Stimulated activated CD8-positive, alpha-beta memory T cell treated with anti-CD3 and anti-CD28 coated beads, Interleukin-12 subunit alpha, Interleukin-12 subunit beta, amount 100 ng/mL, for 1 hour (primary cell): ENCODE measurements at regions not wholly inside any gene's neighbourhood (a gene's known extent, or its start where the extent isn't known, plus 50 kb on each side); places are given as distances from the start of the nearest gene placed in this dataset.

Source experiments
- DNase-seq: peaks from one replicate; pipeline ENCODE4 v3.0.0-alpha.2; 2020; ENCODE audit warnings: low read depth

- DNase-seq, result no peak
These were observed 55.6 kb downstream of the ZNF281 start for GRCh38 chr1:200354243-200354642.

GRCh38 chr1:200353232-200353631 is 56.6 kb downstream of the ZNF281 start:
- no peak for DNase-seq

- no peak for DNase-seq
These were observed 57.8 kb downstream of the ZNF281 start for GRCh38 chr1:200351826-200352549.

GRCh38 chr1:200351425-200351824 is 58.4 kb downstream of the ZNF281 start:
- no peak for DNase-seq

- no peak for DNase-seq
These were observed 63.1 kb downstream of the ZNF281 start for GRCh38 chr1:200346700-200347099.

- no peak for DNase-seq
These were observed 64.3 kb downstream of the ZNF281 start for GRCh38 chr1:200345520-200345919.

- no peak for DNase-seq
These were observed 66.0 kb downstream of the ZNF281 start for GRCh38 chr1:200343874-200344273.

GRCh38 chr1:200342511-200343311 is 67.1 kb downstream of the ZNF281 start:
- no peak for DNase-seq

- DNase-seq, result no peak
These were observed 71.4 kb downstream of the ZNF281 start for GRCh38 chr1:200338451-200338850.

- DNase-seq, result no peak
These were observed 72.0 kb downstream of the ZNF281 start for GRCh38 chr1:200337831-200338230.

GRCh38 chr1:200337410-200337809 is 72.4 kb downstream of the ZNF281 start:
- no peak for DNase-seq

- DNase-seq, result no peak
These were observed 72.9 kb downstream of the ZNF281 start for GRCh38 chr1:200336901-200337391.

GRCh38 chr1:200336101-200336845 is 73.6 kb downstream of the ZNF281 start:
- DNase-seq, result no peak

GRCh38 chr1:200334661-200335256 is 75.1 kb downstream of the ZNF281 start:
- DNase-seq, result no peak

- no peak for DNase-seq
These were observed 76.5 kb downstream of the ZNF281 start for GRCh38 chr1:200333329-200333728.

- no peak for DNase-seq
These were observed 77.1 kb downstream of the ZNF281 start for GRCh38 chr1:200332716-200333115.

- DNase-seq, result no peak
These were observed 79.0 kb downstream of the ZNF281 start for GRCh38 chr1:200330741-200331428.

GRCh38 chr1:200329208-200329882 is 80.5 kb downstream of the ZNF281 start:
- DNase-seq, result no peak

- no peak for DNase-seq
These were observed 81.5 kb downstream of the ZNF281 start for GRCh38 chr1:200328379-200328778.

GRCh38 chr1:200323856-200324400 is 85.9 kb downstream of the ZNF281 start:
- no peak for DNase-seq

GRCh38 chr1:200319148-200319547 is 90.7 kb downstream of the ZNF281 start:
- no peak for DNase-seq
